Activated naive CD4-positive, alpha-beta T cell treated with anti-CD3 and anti-CD28 coated beads, Interleukin-2, amount 50 U/mL, for 24 hours (primary cell): ENCODE measurements at regions not wholly inside any gene's neighbourhood (a gene's known extent, or its start where the extent isn't known, plus 50 kb on each side); places are given as distances from the start of the nearest gene placed in this dataset.
A peak's percentile ranks its signal among the peaks of the same experiment; 100 is the strongest.

ENCODE experiments used
- H3K27ac Mint-ChIP-seq: one replicate; pipeline ENCODE4 v1.8.0; 2021; ENCODE audit warnings: mild to moderate bottlenecking, mixed read lengths
- H3K27me3 Mint-ChIP-seq: one replicate; pipeline ENCODE4 v1.8.0; 2021; ENCODE audit warnings: mixed read lengths
- H3K36me3 Mint-ChIP-seq: one replicate; pipeline ENCODE4 v1.8.0; 2021; ENCODE audit warnings: mixed read lengths
- H3K4me1 Mint-ChIP-seq: one replicate; pipeline ENCODE4 v1.8.0; 2021; ENCODE audit warnings: mixed read lengths
- H3K4me3 Mint-ChIP-seq: one replicate; pipeline ENCODE4 v1.8.0; 2021; ENCODE audit warnings: mild to moderate bottlenecking, mixed read lengths
- H3K9me3 Mint-ChIP-seq: one replicate; pipeline ENCODE4 v1.8.0; 2021; ENCODE audit warnings: mixed read lengths

DNA sequence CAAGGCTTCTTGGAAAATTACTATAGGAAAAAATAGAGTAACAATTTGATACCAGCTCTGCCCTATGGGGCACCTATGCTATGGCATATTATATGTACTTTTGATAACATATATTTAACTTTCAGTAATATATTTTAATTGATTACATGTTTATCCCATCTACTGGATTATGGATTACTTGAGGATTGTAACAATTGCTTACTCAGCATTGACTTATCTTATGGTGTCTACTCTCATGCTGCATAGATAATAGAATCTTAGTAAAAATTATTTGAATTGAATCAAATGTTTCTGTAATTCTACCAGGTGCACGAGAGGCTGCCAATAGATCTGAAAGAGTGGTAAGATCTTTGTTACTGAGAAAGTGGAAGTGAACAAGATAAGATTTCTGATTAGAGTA is 57.8 kb upstream of the CALCR start:
- H3K9me3 Mint-ChIP-seq: peaks cover 4% of the 10 kb centered on the region
- no peak overlapping the region for H3K4me3 Mint-ChIP-seq
- H3K4me1 Mint-ChIP-seq: no peaks in the 10 kb centered on the region
- H3K27me3 Mint-ChIP-seq: no peaks in the 10 kb centered on the region
- no peak overlapping the region for H3K27ac Mint-ChIP-seq
- H3K36me3 Mint-ChIP-seq: no peaks in the 10 kb centered on the region

GRCh38 chr7:93629291-93629801 is 54.8 kb upstream of the CALCR start:
- H3K4me3 Mint-ChIP-seq: no peak overlapping the region

DNA sequence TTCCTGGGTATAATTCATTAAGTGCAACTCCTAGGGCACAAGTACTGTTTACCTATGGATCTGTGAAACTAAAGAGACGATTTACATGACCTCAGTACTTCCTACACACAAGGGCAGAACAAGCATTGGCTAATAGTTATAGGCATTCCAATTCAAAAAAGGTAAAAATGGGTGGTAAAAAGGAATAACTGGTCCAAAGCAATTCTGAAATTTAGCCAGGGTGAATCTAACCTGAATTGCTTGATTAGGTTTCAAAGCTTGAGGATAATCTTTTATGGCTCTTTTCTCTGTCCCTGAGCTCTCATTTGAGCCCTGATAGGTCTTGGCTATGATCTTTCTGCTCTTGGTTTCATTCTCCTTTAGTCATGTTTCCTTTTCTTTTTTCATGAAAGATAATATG is 52.3 kb upstream of the CALCR start:
- no peaks in the 10 kb centered on the region for H3K36me3 Mint-ChIP-seq
- H3K4me3 Mint-ChIP-seq: no peak overlapping the region
- no peaks in the 10 kb centered on the region for H3K4me1 Mint-ChIP-seq

More at GRCh38 chr7:93629291-93629801, 54.8 kb upstream of the CALCR start:
- Mint-ChIP-seq H3K36me3 (no peaks in the 10 kb centered on the region), H3K9me3 (no peaks in the 10 kb centered on the region), H3K27me3 (no peaks in the 10 kb centered on the region), H3K27ac (peak overlapping the region; percentile 51), H3K4me1 (no peaks in the 10 kb centered on the region)

More for the DNA sequence above, 52.3 kb upstream of the CALCR start:
- Mint-ChIP-seq H3K9me3 (no peaks in the 10 kb centered on the region), H3K27me3 (no peaks in the 10 kb centered on the region), H3K27ac (no peak overlapping the region)
